Umbilical cord (tissue), 1 donor: ENCODE measurements at regions not wholly inside any gene's neighbourhood (a gene's known extent, or its start where the extent isn't known, plus 50 kb on each side); places are given as distances from the start of the nearest gene placed in this dataset.
A peak's percentile ranks its signal among the peaks of the same experiment; 100 is the strongest.

Experiments used
- DNase-seq: peaks from one replicate; pipeline ENCODE4 v3.0.0-alpha.2; 2015; ENCODE audit warnings: low spot score

GRCh38 chr14:49464885-49465284 lies 121.3 kb downstream of the RPS29 start:
- no peak for DNase-seq

GRCh38 chr14:49463146-49463545 lies 123.0 kb downstream of the RPS29 start:
- no peak for DNase-seq

- peak; percentile 64 for DNase-seq
These were observed 124.4 kb downstream of the RPS29 start for GRCh38 chr14:49461529-49462401.

GRCh38 chr14:49460662-49461061 lies 125.5 kb downstream of the RPS29 start:
- no peak for DNase-seq

GRCh38 chr14:49456589-49456988 lies 129.6 kb downstream of the RPS29 start:
- no peak for DNase-seq

GRCh38 chr14:49451938-49452337 lies 134.2 kb downstream of the RPS29 start:
- DNase-seq, result no peak

GRCh38 chr14:49449749-49450148 lies 136.4 kb downstream of the RPS29 start:
- no peak for DNase-seq

GRCh38 chr14:49447540-49448107 lies 138.6 kb downstream of the RPS29 start:
- DNase-seq, result no peak

- no peak for DNase-seq
These were observed 139.4 kb downstream of the RPS29 start for GRCh38 chr14:49446801-49447200.

GRCh38 chr14:49438256-49438770 lies 147.9 kb downstream of the RPS29 start:
- no peak for DNase-seq

- no peak for DNase-seq
These were observed 158.1 kb downstream of the RPS29 start for GRCh38 chr14:49428076-49428475.

GRCh38 chr14:49427117-49427516 lies 159.1 kb downstream of the RPS29 start:
- no peak for DNase-seq

- DNase-seq, result no peak
These were observed 160.3 kb downstream of the RPS29 start for GRCh38 chr14:49425921-49426320.

- no peak for DNase-seq
These were observed 161.5 kb downstream of the RPS29 start for GRCh38 chr14:49424436-49425331.

GRCh38 chr14:49420201-49420600 lies 166.0 kb downstream of the RPS29 start:
- DNase-seq, result no peak

- DNase-seq, result no peak
These were observed 167.4 kb downstream of the RPS29 start for GRCh38 chr14:49418789-49419188.

GRCh38 chr14:49417790-49418189 lies 168.4 kb downstream of the RPS29 start:
- DNase-seq, result no peak

- DNase-seq, result no peak
These were observed 177.8 kb downstream of the RPS29 start for GRCh38 chr14:49408187-49408933.

GRCh38 chr14:49405291-49405690 lies 180.9 kb downstream of the RPS29 start:
- no peak for DNase-seq

GRCh38 chr14:49401373-49401772 lies 184.8 kb downstream of the RPS29 start:
- no peak for DNase-seq

GRCh38 chr14:49396801-49397200 lies 189.4 kb downstream of the RPS29 start:
- DNase-seq, result no peak
